DMS53 treated with DMSO at 0.1 percent for 48 hours (cell line): ENCODE measurements at regions not wholly inside any gene's neighbourhood (a gene's known extent, or its start where the extent isn't known, plus 50 kb on each side); places are given as distances from the start of the nearest gene placed in this dataset.

Experiments used
- DNase-seq: peaks from one replicate; lab custom pipeline; 2025; ENCODE audit not compliant: unreplicated experiment; lab: John Stamatoyannopoulos, UW

DNA sequence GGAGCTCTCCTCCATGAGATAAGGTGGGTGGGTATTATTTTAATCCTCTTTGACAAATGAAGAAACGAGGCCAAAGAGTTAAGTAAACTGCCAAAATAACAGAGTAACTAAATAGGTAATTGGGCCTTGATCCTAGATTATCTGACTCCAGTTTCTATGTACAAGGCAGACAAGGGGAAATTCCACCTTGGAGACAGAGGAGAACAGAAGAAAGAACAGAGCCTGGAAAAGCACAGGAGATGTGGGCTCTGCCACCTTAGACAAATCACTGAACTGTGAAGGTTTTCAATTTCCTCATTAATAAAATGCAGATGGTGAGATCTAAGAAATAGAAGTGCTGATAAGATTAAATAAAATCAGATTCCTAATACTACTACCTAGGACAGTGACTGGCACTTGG is 310.2 kb upstream of the TLE3 start:
- no peak for DNase-seq

DNA sequence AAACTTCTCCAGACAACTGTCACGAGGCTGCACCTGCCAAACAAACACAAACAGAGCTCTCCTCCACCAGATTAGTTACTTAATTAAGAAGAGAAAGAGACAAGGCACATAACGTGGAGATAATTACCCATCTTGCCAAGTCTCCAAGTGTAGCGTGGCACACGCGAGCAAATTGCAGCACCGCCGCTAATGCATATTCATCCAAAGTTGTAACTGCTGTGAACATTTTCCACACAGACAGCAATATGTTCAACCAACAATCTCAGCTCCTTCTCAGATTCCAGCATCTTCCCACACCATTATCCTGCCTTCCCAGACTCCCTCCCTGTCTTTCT is 309.6 kb upstream of the TLE3 start:
- DNase-seq = no peak

DNA sequence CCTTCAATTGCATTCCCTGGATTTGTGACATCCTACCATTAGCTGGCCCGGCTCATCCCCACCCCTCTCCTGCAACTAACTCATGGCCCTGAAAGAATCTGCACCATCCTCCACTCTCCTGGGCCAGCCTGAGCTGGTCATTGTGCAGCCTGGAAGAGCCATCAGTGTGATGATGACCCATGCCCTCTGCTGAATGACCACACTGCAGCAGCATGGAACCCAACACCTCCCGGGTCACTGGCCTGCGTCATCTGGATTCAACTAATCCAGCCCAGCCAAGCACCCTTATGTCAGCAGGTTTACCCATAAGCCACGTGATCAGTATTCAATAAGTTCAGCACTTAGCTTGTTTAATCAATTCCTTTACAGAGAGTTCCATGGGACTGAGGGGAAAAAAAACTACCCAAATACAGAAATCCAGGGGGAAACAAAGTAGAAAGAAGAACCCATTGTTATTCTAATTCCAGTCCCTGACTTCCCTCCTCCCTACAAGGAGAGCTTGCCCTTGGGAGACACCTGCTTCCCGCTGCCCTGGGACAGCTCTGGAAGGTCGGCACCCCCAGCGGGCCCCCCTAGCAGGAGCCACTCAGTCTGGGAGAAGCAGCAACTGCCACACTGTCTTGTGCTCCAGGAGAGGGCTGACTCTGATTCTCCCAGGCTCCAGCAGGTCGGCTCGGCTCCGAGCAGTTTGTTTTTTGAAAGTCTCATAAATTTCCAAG is 309.1 kb upstream of the TLE3 start:
- no peak for DNase-seq

DNA sequence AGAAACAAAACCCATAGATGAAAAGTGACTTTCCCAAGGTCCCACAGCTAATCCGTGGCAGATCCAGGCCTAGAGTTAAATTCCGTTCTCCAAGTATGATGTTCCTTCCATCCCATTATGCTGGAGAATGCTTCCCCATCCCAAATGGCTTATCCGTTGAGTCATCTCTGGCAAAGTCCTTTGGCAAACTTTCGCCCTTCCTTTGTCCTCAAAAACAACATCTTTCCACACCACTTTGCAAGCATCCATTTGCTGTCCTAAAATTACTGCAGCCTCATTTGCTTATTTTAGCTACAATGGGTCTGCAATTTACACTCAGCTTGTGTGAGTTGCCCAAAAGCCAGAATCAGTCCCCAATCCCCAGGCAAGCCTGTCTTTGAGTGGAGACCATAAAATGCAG is 304.0 kb upstream of the TLE3 start:
- DNase-seq = no peak

DNA sequence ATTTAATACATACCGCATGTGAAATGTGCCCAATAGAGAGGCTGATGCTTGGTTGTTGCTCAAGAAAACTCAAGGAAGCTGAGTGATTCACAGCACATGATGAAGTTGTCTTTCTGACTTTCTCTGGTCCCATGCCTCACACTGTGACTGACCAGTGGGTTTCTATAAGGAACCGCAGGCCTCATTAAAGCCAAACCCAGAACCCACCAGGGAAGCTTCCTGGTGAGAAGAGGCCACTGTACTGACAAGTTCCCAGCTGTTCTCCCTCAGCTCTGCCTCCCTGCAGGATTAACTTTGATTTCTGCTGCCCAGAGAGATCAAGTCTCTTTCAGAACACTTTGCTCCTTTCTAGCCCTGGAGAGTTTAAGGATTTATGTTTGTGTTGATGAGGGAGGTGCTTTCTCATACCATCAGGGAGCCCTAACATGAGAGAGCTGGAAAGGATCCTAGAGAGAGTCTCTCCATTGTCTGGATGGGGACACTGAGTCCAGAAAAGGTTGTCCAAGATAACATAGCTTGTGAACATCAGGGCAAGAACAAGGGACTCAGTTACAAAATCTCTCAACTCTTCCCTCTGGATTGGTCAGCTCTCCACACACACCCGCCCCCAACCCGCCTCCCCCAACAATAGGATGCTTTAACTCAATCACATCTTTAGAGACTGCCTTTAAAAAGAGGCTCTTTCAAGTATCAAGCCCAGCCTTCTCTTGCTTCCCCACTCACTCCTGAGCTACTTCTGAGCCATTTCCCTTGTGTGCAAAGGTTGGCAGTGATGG is 303.2 kb upstream of the TLE3 start:
- DNase-seq = no peak

DNA sequence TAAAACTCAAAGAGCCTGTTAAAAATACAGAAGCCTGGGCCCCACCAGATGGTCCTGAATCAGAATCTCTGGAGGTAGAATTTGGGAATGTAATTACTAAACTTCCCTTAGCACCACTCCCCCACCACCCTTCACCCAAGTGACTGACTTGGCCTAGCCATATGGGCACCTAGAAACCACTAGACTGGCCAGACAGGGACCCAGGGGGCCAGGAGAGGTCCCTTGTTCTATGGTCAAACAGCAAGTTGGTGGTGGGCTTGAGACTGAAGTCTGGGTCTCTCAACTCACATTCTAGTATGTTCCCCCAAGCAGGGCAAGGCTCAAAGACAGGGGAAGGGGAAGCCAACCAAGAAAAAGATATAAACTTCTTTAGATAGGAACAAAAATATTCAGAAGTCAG is 301.5 kb upstream of the TLE3 start:
- no peak for DNase-seq

DNA sequence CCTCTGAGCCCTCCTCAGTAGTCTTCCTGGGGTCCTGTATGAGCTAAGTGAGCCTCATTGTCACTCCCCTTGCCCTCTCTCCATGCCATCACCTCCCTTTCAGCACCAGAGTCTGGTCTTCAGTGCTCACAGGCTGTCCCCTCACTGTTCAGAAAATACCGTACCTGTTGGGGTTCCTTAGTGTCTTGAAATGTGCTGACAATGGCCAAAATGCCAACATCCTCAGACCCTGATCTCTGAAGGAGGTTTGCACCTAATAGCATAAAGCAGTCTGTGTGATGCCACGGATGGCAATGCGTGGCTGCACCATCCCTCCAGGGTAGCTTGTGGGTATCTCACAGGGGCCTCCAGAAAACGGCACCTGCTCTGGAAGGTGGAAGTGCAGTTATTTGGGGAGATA is 301.0 kb upstream of the TLE3 start:
- no peak for DNase-seq

DNA sequence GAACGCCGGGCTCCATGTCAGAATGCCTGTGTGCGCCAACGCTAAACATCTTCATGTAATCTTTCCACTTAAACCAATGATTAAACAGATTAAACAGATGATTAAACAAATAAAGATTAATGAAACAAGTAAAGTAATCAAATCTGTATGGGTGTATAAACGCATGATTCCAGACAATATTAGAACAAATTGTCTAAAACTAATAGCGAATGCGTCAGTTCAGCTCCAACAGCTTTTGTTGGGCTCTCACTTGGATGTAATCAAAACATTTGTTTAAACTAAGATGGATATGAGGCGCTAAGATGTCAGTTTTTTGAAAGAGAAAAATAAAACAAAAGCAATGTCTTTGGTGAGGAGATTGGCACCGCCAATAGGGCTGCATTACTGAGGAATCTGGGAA is 299.1 kb upstream of the TLE3 start:
- DNase-seq = no peak

DNA sequence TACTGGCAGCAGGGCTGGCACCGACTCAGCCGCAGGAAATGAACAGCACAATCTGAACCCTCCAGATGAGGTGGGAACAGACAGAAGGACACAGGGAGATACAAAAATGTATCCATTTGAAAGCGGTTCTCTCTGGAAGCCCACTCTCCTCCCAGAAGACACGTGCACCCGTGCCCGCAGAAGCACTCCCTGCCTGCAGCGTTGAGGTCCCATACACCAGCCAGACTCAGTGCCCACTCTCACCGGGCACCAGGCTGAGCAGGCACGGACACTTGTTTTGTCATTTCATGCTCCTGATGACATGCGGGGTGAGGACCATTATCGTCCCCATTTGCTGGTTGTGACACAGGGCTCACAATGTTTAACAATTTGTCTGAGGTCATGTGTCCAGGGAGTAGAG is 297.4 kb upstream of the TLE3 start:
- no peak for DNase-seq

DNA sequence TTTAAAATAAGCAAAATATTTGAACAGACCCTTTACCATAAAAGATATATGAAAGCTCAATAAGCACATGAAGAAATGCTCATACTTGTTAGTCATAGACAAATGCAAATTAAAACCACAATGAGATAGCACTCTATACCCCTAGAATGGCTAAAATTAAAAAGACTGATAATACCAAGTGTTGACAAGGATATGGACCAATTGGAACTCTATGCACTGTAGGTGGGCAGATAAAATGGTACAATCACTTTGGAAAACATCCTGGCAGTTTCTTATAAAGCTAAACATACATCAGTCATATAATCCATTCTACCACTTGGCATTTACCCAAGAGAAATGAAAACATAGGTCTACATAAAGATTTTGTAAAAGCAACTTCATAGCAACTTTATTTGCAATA is 293.0 kb upstream of the TLE3 start:
- no peak for DNase-seq

DNA sequence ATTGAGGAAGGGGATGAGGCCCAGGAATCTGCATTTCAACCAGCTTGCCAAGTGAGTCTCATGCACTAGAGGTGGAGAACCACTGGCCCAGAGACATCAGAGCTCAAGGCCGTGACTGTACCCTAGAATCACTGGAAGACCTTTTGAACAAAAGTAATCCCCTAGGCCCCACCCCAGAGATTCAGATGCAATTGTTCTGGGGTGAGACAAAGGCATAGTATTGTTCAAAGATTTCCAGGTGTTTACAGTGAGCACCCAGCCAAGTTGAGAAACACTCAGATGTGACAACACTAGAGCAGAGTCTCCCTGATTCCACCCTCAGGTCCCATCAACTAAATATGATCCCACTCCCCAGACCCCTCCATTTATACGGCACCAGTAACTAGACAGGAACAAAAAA is 290.3 kb upstream of the TLE3 start:
- DNase-seq = no peak

DNA sequence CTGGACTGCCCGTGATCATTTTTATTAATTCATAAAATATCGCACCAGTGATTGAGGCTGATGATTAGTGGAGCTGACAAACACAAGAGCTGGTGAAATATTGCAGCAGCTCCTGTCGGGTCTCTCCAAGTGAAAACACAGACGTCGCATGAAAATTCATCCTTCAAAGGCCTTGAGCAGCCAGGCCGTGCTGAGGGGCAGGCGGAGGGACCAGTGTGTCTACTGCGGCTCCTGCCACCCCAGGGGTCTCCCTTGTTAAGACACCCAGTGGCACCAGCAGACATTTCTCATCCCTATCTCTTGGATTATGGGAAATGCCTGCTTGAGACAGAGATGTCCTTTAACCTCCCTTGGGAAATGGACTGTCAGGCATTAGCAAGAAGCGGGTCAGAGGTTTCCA is 289.4 kb upstream of the TLE3 start:
- DNase-seq = no peak

DNA sequence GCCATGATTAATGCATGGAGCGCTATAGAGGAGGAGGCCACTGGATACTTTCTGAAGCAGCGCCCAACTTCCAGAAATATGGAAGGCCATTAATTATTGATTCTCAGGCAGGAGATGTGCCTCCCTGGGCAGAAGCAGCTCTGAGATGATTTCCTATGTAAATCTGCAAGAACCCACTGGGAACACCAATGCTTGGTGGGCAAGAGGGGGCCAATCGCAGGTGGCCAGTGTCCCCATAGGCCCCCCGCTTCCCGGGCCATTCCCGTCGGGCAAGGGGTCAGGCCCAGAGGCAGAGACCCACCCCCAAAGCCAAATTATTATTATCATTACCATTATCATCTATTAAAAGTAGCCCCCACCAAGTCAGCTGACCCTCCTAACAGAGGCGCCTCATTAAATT is 288.0 kb upstream of the TLE3 start:
- no peak for DNase-seq

DNA sequence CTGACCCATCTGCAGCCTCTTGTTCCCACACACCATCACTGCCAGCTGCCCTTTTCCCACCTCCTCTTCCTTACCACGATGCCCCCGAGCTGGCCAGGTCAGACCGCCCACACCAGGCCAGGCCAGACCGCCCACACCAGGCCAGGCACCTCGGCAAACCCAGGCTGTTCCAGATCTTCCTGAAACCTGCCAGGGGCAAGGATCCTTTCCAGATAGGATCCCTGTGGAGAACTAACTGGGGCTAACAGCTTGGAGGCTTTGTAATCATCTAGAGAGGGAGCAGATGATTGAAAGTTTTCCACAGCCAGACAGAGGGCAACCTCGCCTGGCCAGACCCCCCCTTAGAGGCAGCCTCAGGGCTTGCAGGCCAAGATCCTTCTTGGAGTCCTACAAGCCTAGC is 287.3 kb upstream of the TLE3 start:
- DNase-seq = no peak

DNA sequence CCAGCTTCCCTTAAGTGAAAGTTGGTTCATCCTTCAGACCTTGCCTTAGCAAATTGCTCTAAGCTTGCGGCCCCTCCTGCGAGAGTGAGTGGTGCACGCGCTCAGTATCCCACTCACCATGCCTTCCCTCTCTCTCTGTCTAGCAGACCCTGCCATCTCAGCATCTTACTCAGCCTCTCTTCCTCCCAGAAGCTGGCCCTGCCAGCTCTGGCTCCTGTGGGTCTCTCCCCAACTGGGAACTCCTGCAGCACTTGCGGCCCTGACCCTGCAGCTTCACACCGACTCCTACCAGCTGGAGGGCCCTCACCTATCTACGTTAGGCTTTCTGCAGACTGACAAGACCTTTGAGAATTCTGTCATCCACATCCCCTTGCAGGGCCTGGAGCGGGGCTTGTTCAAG is 286.1 kb upstream of the TLE3 start:
- no peak for DNase-seq

DNA sequence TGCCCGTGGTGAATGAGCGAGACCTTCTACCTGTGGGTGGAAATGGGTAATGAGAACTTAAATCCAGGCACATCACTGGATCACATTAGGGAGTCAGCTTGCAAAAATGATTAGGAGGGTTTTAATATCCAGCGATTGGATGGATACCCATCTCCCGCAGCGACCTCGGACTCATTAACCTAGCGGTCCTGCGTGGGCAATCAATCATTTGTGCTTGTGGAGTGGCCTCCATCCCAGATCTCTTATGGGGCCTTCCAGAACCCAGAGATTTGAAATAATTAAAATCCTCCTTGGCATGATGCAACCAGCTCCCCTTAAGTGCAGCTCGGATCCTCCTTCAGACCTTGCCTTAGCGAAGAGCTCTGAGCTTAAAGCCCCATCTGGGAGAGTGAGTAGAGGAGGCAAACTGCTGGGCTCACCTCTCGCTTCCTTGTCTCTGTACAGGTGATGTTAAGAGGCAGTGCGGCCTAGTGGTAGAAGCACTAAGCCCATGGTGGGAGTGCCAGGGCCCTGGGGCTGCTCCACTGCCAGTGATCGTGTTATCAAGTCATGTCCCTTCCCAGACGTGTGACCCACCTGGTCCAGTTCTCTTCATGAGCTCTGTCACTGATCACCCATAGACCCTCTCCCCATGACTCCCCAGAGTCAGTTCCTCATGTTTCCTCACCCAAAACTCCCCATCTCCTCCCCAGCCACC is 285.2 kb upstream of the TLE3 start:
- no peak for DNase-seq

DNA sequence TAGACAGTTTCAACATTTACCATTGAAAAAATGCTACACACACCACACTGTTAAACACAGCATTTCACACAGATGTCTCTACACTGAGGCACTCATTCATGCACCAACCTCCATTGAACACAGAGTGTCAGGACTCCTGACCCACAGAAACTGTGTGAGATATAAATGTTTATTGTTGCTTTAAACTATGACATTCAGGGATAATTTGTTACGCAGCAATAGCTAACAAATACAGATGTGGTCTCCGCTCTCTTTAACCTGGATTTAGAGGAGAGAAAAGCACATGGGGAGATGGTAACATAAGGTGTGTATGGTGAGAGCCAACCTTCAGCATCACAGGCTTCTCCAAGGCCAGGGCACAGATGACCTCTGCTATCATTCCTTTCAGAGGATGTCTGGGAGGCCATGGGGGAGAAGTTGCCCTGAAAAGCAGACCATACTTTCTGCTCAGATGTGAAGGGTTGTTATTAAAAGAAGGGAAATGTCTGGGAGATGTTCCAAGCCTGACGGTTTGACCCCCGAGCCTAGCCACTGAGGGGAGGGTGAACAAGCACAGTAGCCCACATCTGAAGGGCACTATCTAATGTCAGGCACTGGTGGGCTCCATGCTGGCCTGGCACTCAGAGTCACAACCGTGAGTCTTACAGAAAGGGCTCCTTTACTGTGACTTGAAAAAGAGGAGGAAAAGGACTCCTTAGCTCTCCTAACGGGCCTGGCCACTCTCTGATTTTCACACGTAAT is 284.5 kb upstream of the TLE3 start:
- DNase-seq = no peak

DNA sequence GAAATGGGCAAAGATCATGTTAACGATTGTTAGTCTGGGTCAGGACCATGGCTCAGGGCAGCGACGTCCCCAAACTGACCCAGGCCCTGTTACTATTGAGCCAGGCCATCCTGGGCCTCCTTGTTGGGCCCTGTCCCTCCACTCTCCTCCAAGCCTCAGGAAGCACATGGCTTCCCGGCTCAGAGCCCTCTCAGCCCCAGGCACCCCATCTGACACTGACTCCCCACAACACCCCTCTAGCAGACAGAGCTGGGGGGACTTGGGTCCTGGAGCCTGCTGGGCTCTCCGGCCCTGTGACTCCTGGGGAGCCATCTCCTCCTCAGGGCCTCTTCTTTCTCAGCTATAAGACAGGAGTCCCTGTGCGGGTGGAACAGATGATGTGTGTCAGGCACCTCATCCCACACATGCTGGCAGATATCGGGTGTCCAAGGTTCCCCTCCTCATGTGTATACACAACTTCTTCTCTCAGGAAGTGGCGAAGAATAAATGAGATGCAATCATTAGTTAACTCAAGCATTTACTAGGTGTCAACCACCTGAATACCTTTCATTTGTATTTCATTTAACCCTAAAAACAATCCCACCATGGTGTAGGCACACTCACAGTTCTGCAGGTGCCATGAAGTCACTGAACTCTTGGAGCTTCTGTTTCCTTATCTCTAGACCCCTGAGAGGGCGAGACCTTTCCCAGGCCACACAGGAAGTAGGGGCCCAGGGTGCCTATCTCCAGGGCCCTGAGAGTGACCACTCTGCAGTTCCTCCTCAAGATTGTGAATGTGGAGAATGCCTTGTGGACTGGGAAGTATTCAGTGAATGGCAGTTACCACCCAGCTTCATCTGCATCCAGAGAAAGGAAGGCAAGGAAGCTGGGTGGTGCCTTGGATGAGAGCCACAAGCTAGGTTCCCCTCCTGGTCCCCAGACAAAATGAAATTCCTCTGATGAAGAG is 282.5 kb upstream of the TLE3 start:
- no peak for DNase-seq

DNA sequence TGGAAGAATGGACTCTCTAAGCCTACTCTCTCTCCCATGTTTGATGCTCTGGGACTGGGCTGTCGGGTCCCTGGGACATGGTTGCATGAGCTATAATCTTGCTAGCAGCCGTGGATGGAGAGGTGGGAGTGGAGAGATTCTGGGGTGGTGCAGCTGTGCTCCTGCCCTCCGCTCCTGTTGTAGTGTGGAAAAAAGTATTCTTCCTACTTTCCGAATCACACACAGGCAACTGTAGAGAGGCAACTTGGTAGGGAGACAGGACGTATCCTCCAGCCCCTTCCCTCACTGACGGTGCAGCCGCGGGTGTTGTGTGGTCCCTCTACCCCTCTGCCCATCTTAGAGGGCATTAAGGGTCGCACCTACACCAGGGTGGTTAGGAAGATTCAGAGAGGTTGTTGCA is 281.4 kb upstream of the TLE3 start:
- no peak for DNase-seq

DNA sequence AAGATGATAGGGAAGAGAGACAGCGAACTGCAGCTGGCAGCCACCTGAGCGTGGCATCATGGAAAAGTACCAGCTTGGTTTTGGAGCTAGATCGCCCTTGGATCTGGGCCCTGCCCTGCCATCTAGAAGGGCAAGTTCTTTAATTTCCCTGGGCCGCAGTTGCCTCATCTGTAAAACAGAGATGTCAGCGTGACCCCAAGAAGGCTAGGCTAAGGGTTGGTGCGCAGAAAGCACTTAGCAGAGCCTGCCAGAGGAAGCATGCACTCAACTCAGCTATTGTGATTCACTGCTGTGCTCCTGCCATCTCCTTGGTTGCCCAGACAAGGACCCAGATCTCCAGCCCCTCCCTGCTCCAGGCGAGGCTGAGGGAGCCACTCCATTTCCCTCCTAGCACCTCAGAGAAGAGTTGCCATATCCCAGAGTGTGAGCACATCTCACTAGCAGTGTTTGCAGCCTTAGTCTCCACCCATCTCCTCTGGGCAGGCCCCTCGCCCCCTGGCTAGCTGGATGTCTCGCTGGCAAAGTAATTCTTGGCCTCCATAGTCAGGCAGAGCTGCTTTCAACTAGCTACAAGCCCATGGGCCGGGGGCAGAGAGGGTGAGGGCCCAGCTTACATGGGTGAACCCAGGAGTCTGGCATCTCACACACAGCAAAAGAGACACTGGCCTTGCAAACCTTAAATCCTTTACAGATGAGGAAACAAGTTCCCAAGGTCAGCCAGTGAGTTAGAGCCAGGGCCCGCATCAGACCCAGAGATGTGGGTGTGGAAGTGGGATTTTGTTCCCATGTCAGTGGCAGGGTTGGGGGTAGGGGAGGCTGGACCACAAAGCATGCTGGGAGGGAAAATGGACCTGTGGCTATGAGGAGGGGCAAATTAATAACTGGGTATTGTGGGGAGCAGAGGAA is 280.7 kb upstream of the TLE3 start:
- DNase-seq = no peak
